K562 (cell line): ENCODE measurements at regions not wholly inside any gene's neighbourhood (a gene's known extent, or its start where the extent isn't known, plus 50 kb on each side); places are given as distances from the start of the nearest gene placed in this dataset.

Experiments
- ATAC-seq: fragments of 200-7000 bp; cut with Tn5 transposase; 3 replicates; pipeline ENCODE4 v1.9.1; 2020; ENCODE audit warnings: moderate library complexity
- BruUV-seq: library from RNA; stranded (reverse); fragments of 400-500 nt; replicated peaks from 2 replicates; lab custom pipeline; 2021; lab: Mats Ljungman, UMichigan
- CTCF ChIA-PET: fragments of 300-600 bp; formaldehyde crosslinking; extraction: SDS; loops from one replicate; lab custom pipeline; 2021; ENCODE audit warnings: low intra/inter-chr PET ratio; lab: Yijun Ruan, JAX
- POLR2A ChIA-PET: fragments of 300-600, 350-650 bp; sonication (Branson Sonifier 250); formaldehyde crosslinking; extraction: SDS; loops from one replicate; lab custom pipeline; 2021; ENCODE audit warnings: antibody characterized with exemption, inconsistent platforms; lab: Yijun Ruan, JAX
- DNase-seq, 4 experiments: peaks; one replicate each; pipeline versions ENCODE4 v3.0.0 to v3.0.0-alpha.2; 2011 to 2018; ENCODE audit warnings: low spot score in 3 of 4, mixed read lengths in 3 of 4; ENCODE audit errors: extremely low read depth in 1 of 4
- FAIRE-seq: peaks from 2 replicates; lab custom pipeline; 2011; peaks lifted over from hg19 to GRCh38; lab: Jason Lieb, UNC
- H2AFZ ChIP-seq: 2 replicates; pipeline ENCODE4 v1.6.0; 2011; ENCODE audit warnings: low read depth, low read length, control low read depth, inconsistent platforms
- H3K27ac ChIP-seq: fragments of 200-600 bp; 3 replicates; pipeline ENCODE4 v1.8.0; 2011; ENCODE audit warnings: low read depth, mild to moderate bottlenecking, control low read depth, inconsistent platforms, low read length, moderate library complexity, mixed read lengths; ENCODE audit errors: extremely low read depth
- H3K27me3 ChIP-seq, 2 experiments: fragments of 300-600 bp in 1 of 2; 2 replicates in 1 of 2; 3 replicates in 1 of 2; pipeline versions ENCODE4 v1.6.0 to v1.8.0; 2011; ENCODE audit warnings: inconsistent platforms in 2 of 2, low read length in 2 of 2, mild to moderate bottlenecking in 1 of 2, mixed read lengths in 1 of 2, moderate library complexity in 1 of 2; ENCODE audit not compliant: control insufficient read depth in 2 of 2, insufficient read depth in 2 of 2
- H3K36me3 ChIP-seq: fragments of 300-600 bp; 3 replicates; pipeline ENCODE4 v1.8.0; 2011; ENCODE audit warnings: mild to moderate bottlenecking, low read length, inconsistent platforms; ENCODE audit not compliant: control insufficient read depth, insufficient read depth
- H3K4me1 ChIP-seq, 2 experiments: fragments of 200-600 bp in 1 of 2; replicated peaks in 1 of 2; 2 replicates in 1 of 2; 3 replicates in 1 of 2; pipeline versions ENCODE4 v1.5.1 to v1.8.0; 2011; ENCODE audit warnings: inconsistent platforms in 2 of 2, low read length in 2 of 2, mild to moderate bottlenecking in 1 of 2, mixed read lengths in 1 of 2, moderate library complexity in 1 of 2; ENCODE audit not compliant: control insufficient read depth in 2 of 2, insufficient read depth in 2 of 2
- H3K4me2 ChIP-seq: 2 replicates; pipeline ENCODE4 v1.6.1; 2011; ENCODE audit warnings: low read length, control low read depth, inconsistent platforms, mixed read lengths; ENCODE audit not compliant: insufficient read depth
- H3K4me3 ChIP-seq: fragments of 200-600 bp; sonication (generic), shearing (Covaris generic); 2 replicates; pipeline ENCODE4 v1.5.1; 2016; ENCODE audit warnings: control low read depth, inconsistent platforms
- H3K79me2 ChIP-seq: fragments of 200-600 bp; 3 replicates; pipeline ENCODE4 v1.8.0; 2011; ENCODE audit warnings: low read length, inconsistent platforms; ENCODE audit not compliant: control insufficient read depth, insufficient read depth
- H3K9ac ChIP-seq, 2 experiments: 2 replicates each; pipeline versions ENCODE4 v1.6.0 to v1.6.1; 2011; ENCODE audit warnings: low read depth in 2 of 2, low read length in 2 of 2, control low read depth in 1 of 2, inconsistent platforms in 1 of 2, mild to moderate bottlenecking in 1 of 2, mixed read lengths in 1 of 2; ENCODE audit not compliant: insufficient read depth in 1 of 2
- H3K9me1 ChIP-seq: one replicate; pipeline ENCODE4 v1.6.0; 2011; ENCODE audit warnings: inconsistent platforms, mild to moderate bottlenecking, low read length, moderate library complexity; ENCODE audit not compliant: control insufficient read depth, insufficient read depth
- H3K9me3 ChIP-seq: replicated peaks from 2 replicates; pipeline ENCODE4 v1.5.1; 2011; ENCODE audit warnings: low read depth, low read length, inconsistent platforms; ENCODE audit not compliant: control insufficient read depth, insufficient read depth
- H4K20me1 ChIP-seq: replicated peaks from 2 replicates; pipeline ENCODE4 v1.6.1; 2011; ENCODE audit warnings: low read length, inconsistent platforms, mixed read lengths; ENCODE audit not compliant: control insufficient read depth, insufficient read depth
- ATF7 ChIP-seq: fragments of 450-650 bp; IDR thresholded peaks from 2 replicates; pipeline ENCODE4 v1.7.1; 2014; ENCODE audit warnings: mild to moderate bottlenecking, moderate library complexity
- BRCA1 ChIP-seq, 2 experiments: fragments of 450-650 bp in 1 of 2; sonication (generic) in 1 of 2; formaldehyde crosslinking in 1 of 2; IDR thresholded peaks; 2 replicates each; pipeline versions ENCODE4 v1.5.0 to v1.6.1; 2017 to 2020; ENCODE audit warnings: mild to moderate bottlenecking in 1 of 2, missing genetic modification reagents in 1 of 2
- C11orf30 ChIP-seq: fragments of 450-650 bp; IDR thresholded peaks from 2 replicates; pipeline ENCODE4 v1.6.1; 2016; ENCODE audit warnings: low read depth, mild to moderate bottlenecking
- CBX3 ChIP-seq, 2 experiments: IDR thresholded peaks; 1 replicate in 1 of 2; 2 replicates in 1 of 2; pipeline ENCODE4 v1.6.1; 2012; ENCODE audit warnings: inconsistent platforms in 2 of 2, low read length in 2 of 2, borderline replicate concordance in 1 of 2, control low read depth in 1 of 2
- CCNT2 ChIP-seq: IDR thresholded peaks from 2 replicates; pipeline ENCODE4 v1.6.1; 2011; ENCODE audit warnings: borderline replicate concordance, low read depth, mild to moderate bottlenecking, moderate library complexity, mixed read lengths, low read length; ENCODE audit not compliant: insufficient read length; ENCODE audit errors: extremely low read depth
- COPS2 ChIP-seq: fragments of 450-650 bp; conservative IDR thresholded peaks from 2 replicates; pipeline ENCODE4 v1.6.1; 2016; ENCODE audit warnings: mild to moderate bottlenecking, moderate library complexity
- CREM ChIP-seq: IDR thresholded peaks from 2 replicates; pipeline ENCODE4 v1.6.1; 2014; ENCODE audit warnings: antibody characterized with exemption, low read depth
- ETV1 ChIP-seq: fragments of 450-650 bp; conservative IDR thresholded peaks from 2 replicates; pipeline ENCODE4 v1.6.1; 2016; ENCODE audit warnings: missing genetic modification characterization, control low read depth, low read depth, missing compliant biosample characterization
- ETV5 ChIP-seq: sonication (generic); formaldehyde crosslinking; IDR thresholded peaks from 2 replicates; pipeline ENCODE4 v1.4.0; 2020; ENCODE audit warnings: low read depth, mild to moderate bottlenecking, missing genetic modification reagents
- FOXA1 ChIP-seq: fragments of 450-650 bp; IDR thresholded peaks from 2 replicates; pipeline ENCODE4 v1.6.1; 2016; ENCODE audit warnings: mild to moderate bottlenecking, borderline replicate concordance
- KAT8 ChIP-seq: fragments of 450-650 bp; IDR thresholded peaks from 2 replicates; pipeline ENCODE4 v1.6.1; 2016; ENCODE audit warnings: low read depth, mild to moderate bottlenecking
- NFYB ChIP-seq: IDR thresholded peaks from 2 replicates; pipeline ENCODE4 v1.6.1; 2011; ENCODE audit warnings: mild to moderate bottlenecking, moderate library complexity; ENCODE audit not compliant: insufficient read length; ENCODE audit errors: extremely low read depth
- SP2 ChIP-seq: IDR thresholded peaks from 2 replicates; pipeline ENCODE4 v1.6.1; 2011; ENCODE audit warnings: mild to moderate bottlenecking, low read depth, low read length, moderate library complexity; ENCODE audit not compliant: poor library complexity, severe bottlenecking; ENCODE audit errors: extremely low read depth
- TBP ChIP-seq: optimal IDR thresholded peaks from 2 replicates; pipeline ENCODE3; 2011; ENCODE audit warnings: low read depth, low read length, improper control_type of control experiment
- TOE1 ChIP-seq, 2 experiments: fragments of 450-650 bp in 1 of 2; sonication (generic) in 1 of 2; formaldehyde crosslinking in 1 of 2; IDR thresholded peaks; 2 replicates each; pipeline versions ENCODE4 v1.7.1 to v1.8.0; 2016 to 2022; ENCODE audit warnings: borderline replicate concordance in 2 of 2, mild to moderate bottlenecking in 2 of 2, antibody characterized with exemption in 1 of 2, inconsistent platforms in 1 of 2, low read depth in 1 of 2, missing genetic modification reagents in 1 of 2, moderate library complexity in 1 of 2
- ZNF695 ChIP-seq: fragments of 450-650 bp; formaldehyde crosslinking; IDR thresholded peaks from 2 replicates; pipeline ENCODE4 v1.4.0; 2020; ENCODE audit warnings: mild to moderate bottlenecking, moderate library complexity
- in situ Hi-C: fragments of 300-500 bp; cut with MboI; formaldehyde crosslinking; loops from 4 replicates; pipeline ENCODE4 v1.15.0; 2018; ENCODE audit warnings: inconsistent platforms, mixed read lengths
- intact Hi-C: fragments of 100-400 bp; cut with micrococcal nuclease; formaldehyde crosslinking; loops from 2 replicates; pipeline ENCODE4 v1.14.2; 2022
- TF ChIP-seq, protein P1 (sequence below): fragments of 450-650 bp; formaldehyde crosslinking; IDR thresholded peaks from 2 replicates; pipeline ENCODE4 v1.4.0; 2022; ENCODE audit warnings: missing genetic modification characterization
- TF ChIP-seq, protein P2 (sequence below): fragments of 450-650 bp; conservative IDR thresholded peaks from 2 replicates; pipeline ENCODE4 v1.6.1; 2016; ENCODE audit warnings: missing genetic modification characterization, low read depth, mild to moderate bottlenecking, missing compliant biosample characterization, moderate library complexity
- TF ChIP-seq, protein P3 (sequence below): IDR thresholded peaks from 2 replicates; pipeline ENCODE4 v1.6.1; 2011; ENCODE audit warnings: borderline replicate concordance, low read depth, mild to moderate bottlenecking, moderate library complexity, low read length; ENCODE audit not compliant: insufficient read depth, poor library complexity, severe bottlenecking

DNA sequence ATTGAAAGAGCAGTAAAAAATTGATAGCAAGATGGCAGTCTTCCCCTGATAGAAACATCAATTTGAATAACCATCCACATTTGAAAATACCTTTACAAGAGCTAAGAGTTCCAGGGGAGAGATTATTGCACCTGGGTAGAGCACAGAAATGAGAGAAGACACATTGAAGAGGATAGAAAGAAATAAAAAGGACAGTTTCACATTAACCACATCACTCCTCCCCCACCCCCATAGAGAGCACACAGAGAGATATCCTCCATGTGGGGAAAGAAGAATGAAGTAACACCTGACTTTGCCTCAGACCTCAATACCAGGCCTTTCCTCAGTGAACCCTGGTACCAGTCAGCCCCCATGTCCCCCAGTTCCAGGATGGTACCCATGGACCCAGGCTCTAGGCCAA lies 486.7 kb downstream of the FAM181B start:
- ChIA-PET CTCF (interaction anchor here (0.7 kb wide), 1 partner anchor 1681 kb away, joined by 3 read pairs; no protein-coding TSS in a partner anchor), POLR2A (no interaction called here)
- Histone ChIP-seq H3K4me3 (no peak overlapping the region), H3K79me2 (no peaks in the 10 kb centered on the region), H3K4me2 (no peak overlapping the region), H3K9ac (no peak overlapping the region), H3K9me1 (no peaks in the 10 kb centered on the region), H3K9me3 (no peaks in the 10 kb centered on the region; the same call in 1 of the 2 replicates), H4K20me1 (no peaks in the 10 kb centered on the region), H3K27ac (no peak overlapping the region), H3K27me3 (no peaks in the 10 kb centered on the region), H2AFZ (no peak overlapping the region), H3K4me1 (no peaks in the 10 kb centered on the region), H3K36me3 (no peaks in the 10 kb centered on the region)
- intact Hi-C loops, result no loop called here
- in situ Hi-C loops, result no loop called here
- TF ChIP-seq, protein P1, sequence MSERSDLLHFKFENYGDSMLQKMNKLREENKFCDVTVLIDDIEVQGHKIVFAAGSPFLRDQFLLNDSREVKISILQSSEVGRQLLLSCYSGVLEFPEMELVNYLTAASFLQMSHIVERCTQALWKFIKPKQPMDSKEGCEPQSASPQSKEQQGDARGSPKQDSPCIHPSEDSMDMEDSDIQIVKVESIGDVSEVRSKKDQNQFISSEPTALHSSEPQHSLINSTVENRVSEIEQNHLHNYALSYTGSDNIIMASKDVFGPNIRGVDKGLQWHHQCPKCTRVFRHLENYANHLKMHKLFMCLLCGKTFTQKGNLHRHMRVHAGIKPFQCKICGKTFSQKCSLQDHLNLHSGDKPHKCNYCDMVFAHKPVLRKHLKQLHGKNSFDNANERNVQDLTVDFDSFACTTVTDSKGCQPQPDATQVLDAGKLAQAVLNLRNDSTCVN (CRISPR knock-in tag), result no peak
- TF ChIP-seq KAT8, result no peak
- TF ChIP-seq FOXA1, result no peak
- no peak for TF ChIP-seq COPS2
- TF ChIP-seq, protein P2, sequence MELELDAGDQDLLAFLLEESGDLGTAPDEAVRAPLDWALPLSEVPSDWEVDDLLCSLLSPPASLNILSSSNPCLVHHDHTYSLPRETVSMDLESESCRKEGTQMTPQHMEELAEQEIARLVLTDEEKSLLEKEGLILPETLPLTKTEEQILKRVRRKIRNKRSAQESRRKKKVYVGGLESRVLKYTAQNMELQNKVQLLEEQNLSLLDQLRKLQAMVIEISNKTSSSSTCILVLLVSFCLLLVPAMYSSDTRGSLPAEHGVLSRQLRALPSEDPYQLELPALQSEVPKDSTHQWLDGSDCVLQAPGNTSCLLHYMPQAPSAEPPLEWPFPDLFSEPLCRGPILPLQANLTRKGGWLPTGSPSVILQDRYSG (tag), result no peak
- no peak for TF ChIP-seq ETV5 (CRISPR knock-in tag)
- no peak for TF ChIP-seq CBX3 (IDR thresholded peaks at IDR 0.05; ENCODE audit: borderline replicate concordance in 1 of 2, low read length in 2 of 2)
- no peak for TF ChIP-seq SP2
- TF ChIP-seq TOE1 (IDR thresholded peaks at IDR 0.05; ENCODE audit: borderline replicate concordance), result no peak
- no peak for TF ChIP-seq TOE1 (CRISPR knock-in tag; IDR thresholded peaks at IDR 0.05; ENCODE audit: borderline replicate concordance, low read depth)
- TF ChIP-seq, protein P3, sequence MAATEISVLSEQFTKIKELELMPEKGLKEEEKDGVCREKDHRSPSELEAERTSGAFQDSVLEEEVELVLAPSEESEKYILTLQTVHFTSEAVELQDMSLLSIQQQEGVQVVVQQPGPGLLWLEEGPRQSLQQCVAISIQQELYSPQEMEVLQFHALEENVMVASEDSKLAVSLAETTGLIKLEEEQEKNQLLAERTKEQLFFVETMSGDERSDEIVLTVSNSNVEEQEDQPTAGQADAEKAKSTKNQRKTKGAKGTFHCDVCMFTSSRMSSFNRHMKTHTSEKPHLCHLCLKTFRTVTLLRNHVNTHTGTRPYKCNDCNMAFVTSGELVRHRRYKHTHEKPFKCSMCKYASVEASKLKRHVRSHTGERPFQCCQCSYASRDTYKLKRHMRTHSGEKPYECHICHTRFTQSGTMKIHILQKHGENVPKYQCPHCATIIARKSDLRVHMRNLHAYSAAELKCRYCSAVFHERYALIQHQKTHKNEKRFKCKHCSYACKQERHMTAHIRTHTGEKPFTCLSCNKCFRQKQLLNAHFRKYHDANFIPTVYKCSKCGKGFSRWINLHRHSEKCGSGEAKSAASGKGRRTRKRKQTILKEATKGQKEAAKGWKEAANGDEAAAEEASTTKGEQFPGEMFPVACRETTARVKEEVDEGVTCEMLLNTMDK, result no peak
- TF ChIP-seq BRCA1 (IDR thresholded peaks at IDR 0.05), result no peak
- TF ChIP-seq BRCA1 (CRISPR knock-in tag; IDR thresholded peaks at IDR 0.05), result no peak
- TF ChIP-seq ETV1 (tag), result no peak
- TF ChIP-seq CREM, result no peak
- no peak for TF ChIP-seq C11orf30
- TF ChIP-seq CCNT2, result no peak
- no peak for TF ChIP-seq NFYB
- no peak for TF ChIP-seq ZNF695
- TF ChIP-seq ATF7, result no peak
- no peak for TF ChIP-seq TBP
- ATAC-seq, result no peak
- no peak for DNase-seq
- BruUV-seq, result no TSS peak
- no peak for FAIRE-seq
